Activated CD4-positive, alpha-beta memory T cell treated with anti-CD3 and anti-CD28 coated beads, Interleukin-2, amount 10 ng/mL, durations not matched to agents 7 days and 5 days (primary cell): ENCODE measurements at regions not wholly inside any gene's neighbourhood (a gene's known extent, or its start where the extent isn't known, plus 50 kb on each side); places are given as distances from the start of the nearest gene placed in this dataset.

ENCODE experiments used
- CTCF ChIA-PET: fragments of 350-600 bp; sonication (Branson Sonifier 250); formaldehyde crosslinking; loops from one replicate; lab custom pipeline; 2021; ENCODE audit warnings: antibody characterized with exemption, inconsistent platforms; lab: Charles Lee
- POLR2A ChIA-PET: fragments of 350-600 bp; sonication (Branson Sonifier 250); formaldehyde crosslinking; loops from one replicate; lab custom pipeline; 2021; ENCODE audit warnings: antibody characterized with exemption; lab: Charles Lee
- DNase-seq: peaks from one replicate; pipeline ENCODE4 v3.0.0-alpha.2; 2020
- H3K27ac Mint-ChIP-seq: one replicate; pipeline ENCODE4 v1.8.0; 2021; ENCODE audit warnings: mild to moderate bottlenecking, mixed read lengths
- H3K27me3 Mint-ChIP-seq: one replicate; pipeline ENCODE4 v1.8.0; 2021; ENCODE audit warnings: mixed read lengths
- H3K36me3 Mint-ChIP-seq: one replicate; pipeline ENCODE4 v1.8.0; 2021; ENCODE audit warnings: low read depth, mixed read lengths
- H3K4me1 Mint-ChIP-seq: one replicate; pipeline ENCODE4 v1.8.0; 2021; ENCODE audit warnings: mixed read lengths
- H3K4me3 Mint-ChIP-seq: one replicate; pipeline ENCODE4 v1.8.0; 2021; ENCODE audit warnings: mild to moderate bottlenecking, mixed read lengths
- H3K9me3 Mint-ChIP-seq: one replicate; pipeline ENCODE4 v1.8.0; 2021; ENCODE audit warnings: mixed read lengths

GRCh38 chr12:126667339-126667738 lies 1599.6 kb upstream of the TMEM132C start:
- no peak overlapping the region for H3K4me3 Mint-ChIP-seq
- no peaks in the 10 kb centered on the region for H3K36me3 Mint-ChIP-seq
- DNase-seq = no peak
- no peak overlapping the region for H3K27ac Mint-ChIP-seq
- CTCF ChIA-PET = no interaction called here
- peaks cover 5% of the 10 kb centered on the region for H3K9me3 Mint-ChIP-seq
- POLR2A ChIA-PET = no interaction called here
- no peaks in the 10 kb centered on the region for H3K4me1 Mint-ChIP-seq
- no peaks in the 10 kb centered on the region for H3K27me3 Mint-ChIP-seq

GRCh38 chr12:126668538-126668937 lies 1598.4 kb upstream of the TMEM132C start:
- H3K36me3 Mint-ChIP-seq = no peaks in the 10 kb centered on the region
- no peak overlapping the region for H3K4me3 Mint-ChIP-seq
- H3K27ac Mint-ChIP-seq = no peak overlapping the region
- H3K27me3 Mint-ChIP-seq = no peaks in the 10 kb centered on the region
- ChIA-PET POLR2A (no interaction called here), CTCF (no interaction called here)
- no peaks in the 10 kb centered on the region for H3K4me1 Mint-ChIP-seq
- no peak for DNase-seq
- H3K9me3 Mint-ChIP-seq = no peaks in the 10 kb centered on the region

- no peaks in the 10 kb centered on the region for H3K9me3 Mint-ChIP-seq
- ChIA-PET POLR2A (no interaction called here), CTCF (no interaction called here)
- H3K36me3 Mint-ChIP-seq = no peaks in the 10 kb centered on the region
- H3K27ac Mint-ChIP-seq = no peak overlapping the region
- no peaks in the 10 kb centered on the region for H3K27me3 Mint-ChIP-seq
- H3K4me3 Mint-ChIP-seq = no peak overlapping the region
- no peaks in the 10 kb centered on the region for H3K4me1 Mint-ChIP-seq
- DNase-seq = no peak
Observed at GRCh38 chr12:126668961-126669360, 1598.0 kb upstream of the TMEM132C start.

- no peaks in the 10 kb centered on the region for H3K4me1 Mint-ChIP-seq
- CTCF ChIA-PET = no interaction called here
Observed at GRCh38 chr12:126676434-126676833, 1590.5 kb upstream of the TMEM132C start.

DNA sequence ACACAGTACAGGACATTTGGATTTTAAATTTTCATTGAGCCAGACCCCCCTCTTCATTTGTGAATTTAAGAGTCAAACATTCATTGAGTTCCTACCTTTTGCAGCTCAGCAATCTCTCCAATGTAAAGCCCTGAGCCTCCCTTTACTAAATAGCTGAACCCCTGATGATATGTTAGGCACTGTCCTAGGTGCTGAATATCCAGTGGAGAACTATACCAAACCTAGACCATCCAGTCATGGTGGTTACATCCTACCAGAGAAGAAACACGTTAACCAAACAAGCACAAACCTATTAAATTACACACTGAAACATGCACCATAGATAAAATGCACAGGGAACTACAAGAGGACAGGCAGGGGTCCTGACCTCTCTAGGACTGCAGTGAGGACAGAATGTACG lies 1585.3 kb upstream of the TMEM132C start:
- no peaks in the 10 kb centered on the region for H3K36me3 Mint-ChIP-seq
- H3K4me3 Mint-ChIP-seq = no peak overlapping the region
- CTCF ChIA-PET = no interaction called here
- POLR2A ChIA-PET = no interaction called here
- peaks cover 12% of the 10 kb centered on the region for H3K9me3 Mint-ChIP-seq
- DNase-seq = no peak
- no peak overlapping the region for H3K27ac Mint-ChIP-seq
- H3K27me3 Mint-ChIP-seq = no peaks in the 10 kb centered on the region
- no peaks in the 10 kb centered on the region for H3K4me1 Mint-ChIP-seq

More at GRCh38 chr12:126676434-126676833, 1590.5 kb upstream of the TMEM132C start:
- H3K27me3 Mint-ChIP-seq = no peaks in the 10 kb centered on the region
- POLR2A ChIA-PET = no interaction called here
- H3K36me3 Mint-ChIP-seq = no peaks in the 10 kb centered on the region
- DNase-seq = no peak
- H3K27ac Mint-ChIP-seq = no peak overlapping the region
- no peak overlapping the region for H3K4me3 Mint-ChIP-seq
- H3K9me3 Mint-ChIP-seq = peaks cover 5% of the 10 kb centered on the region

DNA sequence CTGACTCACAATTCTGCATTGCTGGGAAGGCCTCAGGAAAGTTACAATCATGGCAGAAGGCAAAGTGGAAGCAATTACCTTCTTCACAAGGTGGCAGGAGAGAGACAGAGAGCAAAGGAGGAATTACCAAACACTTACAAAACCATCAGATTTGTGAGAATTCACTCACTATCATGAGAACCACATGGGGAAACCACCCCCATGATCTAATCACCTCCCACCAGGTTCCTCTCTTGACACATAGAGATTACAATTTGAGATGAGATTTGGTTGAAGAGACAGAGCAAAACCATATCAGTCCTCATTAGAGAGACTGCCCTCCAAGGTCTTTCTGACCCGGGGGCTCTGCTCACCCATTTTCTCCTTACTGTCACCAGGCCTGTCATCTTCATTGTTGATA lies 1582.3 kb upstream of the TMEM132C start:
- Mint-ChIP-seq H3K9me3 (peaks cover 8% of the 10 kb centered on the region), H3K27me3 (no peaks in the 10 kb centered on the region), H3K27ac (no peak overlapping the region), H3K4me1 (no peaks in the 10 kb centered on the region), H3K4me3 (no peak overlapping the region), H3K36me3 (no peaks in the 10 kb centered on the region)
- CTCF ChIA-PET = no interaction called here
- DNase-seq = no peak
- POLR2A ChIA-PET = no interaction called here

- no peak overlapping the region for H3K4me3 Mint-ChIP-seq
- no peaks in the 10 kb centered on the region for H3K27me3 Mint-ChIP-seq
- H3K36me3 Mint-ChIP-seq = no peaks in the 10 kb centered on the region
- no peaks in the 10 kb centered on the region for H3K4me1 Mint-ChIP-seq
- peaks cover 6% of the 10 kb centered on the region for H3K9me3 Mint-ChIP-seq
- ChIA-PET POLR2A (no interaction called here), CTCF (no interaction called here)
- no peak overlapping the region for H3K27ac Mint-ChIP-seq
- no peak for DNase-seq
Observed at GRCh38 chr12:126685636-126686035, 1581.3 kb upstream of the TMEM132C start.

GRCh38 chr12:126688556-126688955 lies 1578.4 kb upstream of the TMEM132C start:
- Mint-ChIP-seq H3K4me3 (no peak overlapping the region), H3K9me3 (peaks cover 6% of the 10 kb centered on the region), H3K27me3 (no peaks in the 10 kb centered on the region), H3K27ac (no peak overlapping the region), H3K36me3 (no peaks in the 10 kb centered on the region), H3K4me1 (no peaks in the 10 kb centered on the region)
- ChIA-PET POLR2A (no interaction called here), CTCF (no interaction called here)
- DNase-seq = no peak

GRCh38 chr12:126700096-126700495 lies 1566.9 kb upstream of the TMEM132C start:
- CTCF ChIA-PET = no interaction called here
- no peak overlapping the region for H3K4me3 Mint-ChIP-seq

DNA sequence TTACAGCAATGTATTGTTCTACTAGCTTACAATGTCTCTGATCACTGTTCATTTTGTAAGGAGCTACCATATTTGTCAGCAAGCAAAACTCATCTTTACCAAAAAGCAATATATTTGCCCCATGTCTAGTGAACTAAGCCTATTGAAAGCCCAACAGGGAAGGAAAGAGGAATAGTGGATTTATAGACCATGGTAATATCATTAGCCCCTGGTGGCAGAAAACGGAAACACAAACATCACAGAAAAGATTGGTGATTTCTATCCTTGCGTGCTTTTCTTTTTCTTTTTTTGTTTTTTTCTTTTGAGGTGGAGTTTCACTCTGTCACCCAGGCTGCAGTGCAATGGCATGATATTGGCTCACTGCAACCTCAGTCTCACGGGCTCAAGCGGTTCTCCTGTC lies 1562.4 kb upstream of the TMEM132C start:
- DNase-seq = no peak
- ChIA-PET CTCF (interaction anchor here (0.7 kb wide), 1 partner anchor 41 kb away, joined by 3 read pairs; no protein-coding TSS in a partner anchor), POLR2A (no interaction called here)
- H3K36me3 Mint-ChIP-seq = no peaks in the 10 kb centered on the region
- H3K4me1 Mint-ChIP-seq = peaks cover 1% of the 10 kb centered on the region
- H3K9me3 Mint-ChIP-seq = no peaks in the 10 kb centered on the region
- H3K27me3 Mint-ChIP-seq = no peaks in the 10 kb centered on the region
- no peak overlapping the region for H3K27ac Mint-ChIP-seq
- H3K4me3 Mint-ChIP-seq = no peak overlapping the region

More at GRCh38 chr12:126700096-126700495, 1566.9 kb upstream of the TMEM132C start:
- H3K4me1 Mint-ChIP-seq = no peaks in the 10 kb centered on the region
- H3K27ac Mint-ChIP-seq = no peak overlapping the region
- no peaks in the 10 kb centered on the region for H3K36me3 Mint-ChIP-seq
- no peak for DNase-seq
- H3K27me3 Mint-ChIP-seq = no peaks in the 10 kb centered on the region
- POLR2A ChIA-PET = no interaction called here
- peaks cover 7% of the 10 kb centered on the region for H3K9me3 Mint-ChIP-seq

DNA sequence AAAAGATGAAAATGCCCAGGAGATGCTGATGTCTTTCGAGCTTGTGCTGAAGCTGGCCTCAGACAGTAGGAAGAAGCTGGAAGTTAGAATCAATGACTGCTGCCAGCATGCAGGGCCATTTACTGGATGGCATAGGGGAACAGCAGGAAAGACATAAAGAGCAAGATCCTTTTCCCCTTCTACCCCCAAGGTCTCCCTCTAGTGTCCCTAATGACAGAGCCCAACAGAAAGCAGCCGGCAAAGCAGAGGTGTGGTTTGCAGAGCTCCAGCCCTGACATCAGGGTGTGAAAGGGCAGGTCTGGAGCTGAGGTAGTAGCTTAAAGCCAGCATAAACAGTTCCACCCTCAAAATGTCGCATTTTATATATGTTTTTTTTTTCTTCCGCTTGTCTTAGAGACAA lies 1560.7 kb upstream of the TMEM132C start:
- Mint-ChIP-seq H3K36me3 (no peaks in the 10 kb centered on the region), H3K4me3 (no peak overlapping the region), H3K27me3 (no peaks in the 10 kb centered on the region), H3K27ac (no peak overlapping the region), H3K9me3 (no peaks in the 10 kb centered on the region), H3K4me1 (peaks cover 1% of the 10 kb centered on the region)
- POLR2A ChIA-PET = no interaction called here
- no peak for DNase-seq
- CTCF ChIA-PET = interaction anchor here (1.0 kb wide), 1 partner anchor 41 kb away, joined by 3 read pairs; no protein-coding TSS in a partner anchor

- Mint-ChIP-seq H3K4me3 (no peak overlapping the region), H3K27ac (no peak overlapping the region)
Observed at GRCh38 chr12:126708492-126708896, 1558.5 kb upstream of the TMEM132C start.

DNA sequence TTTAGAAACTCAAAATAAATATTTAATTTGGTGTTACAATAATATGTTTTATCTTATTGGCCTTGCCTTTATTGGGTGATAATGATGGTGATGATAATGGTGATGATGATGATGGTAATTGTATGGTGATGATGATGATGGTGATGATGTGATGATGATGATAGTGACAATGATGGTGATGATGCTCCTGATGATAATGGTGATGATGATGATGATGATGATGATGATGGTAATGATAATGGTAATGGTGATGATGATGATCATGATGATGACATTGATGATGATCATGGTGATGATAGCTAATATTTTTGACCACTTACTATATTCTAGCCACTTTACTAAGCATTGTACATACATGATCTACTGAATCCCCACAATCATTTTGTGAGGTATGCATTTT lies 1548.6 kb upstream of the TMEM132C start:
- no peaks in the 10 kb centered on the region for H3K4me1 Mint-ChIP-seq
- ChIA-PET POLR2A (no interaction called here), CTCF (no interaction called here)
- H3K27ac Mint-ChIP-seq = no peak overlapping the region
- H3K9me3 Mint-ChIP-seq = peaks cover 15% of the 10 kb centered on the region
- DNase-seq = no peak
- H3K27me3 Mint-ChIP-seq = no peaks in the 10 kb centered on the region
- H3K4me3 Mint-ChIP-seq = no peak overlapping the region
- H3K36me3 Mint-ChIP-seq = peaks cover 3% of the 10 kb centered on the region

More at GRCh38 chr12:126708492-126708896, 1558.5 kb upstream of the TMEM132C start:
- ChIA-PET POLR2A (no interaction called here), CTCF (no interaction called here)
- Mint-ChIP-seq H3K27me3 (no peaks in the 10 kb centered on the region), H3K9me3 (peaks cover 3% of the 10 kb centered on the region), H3K4me1 (peaks cover 1% of the 10 kb centered on the region), H3K36me3 (no peaks in the 10 kb centered on the region)
- no peak for DNase-seq

- POLR2A ChIA-PET = no interaction called here
- H3K9me3 Mint-ChIP-seq = peaks cover 21% of the 10 kb centered on the region
- no peaks in the 10 kb centered on the region for H3K27me3 Mint-ChIP-seq
- no peak for DNase-seq
- H3K4me3 Mint-ChIP-seq = no peak overlapping the region
- CTCF ChIA-PET = no interaction called here
- no peak overlapping the region for H3K27ac Mint-ChIP-seq
- H3K4me1 Mint-ChIP-seq = no peaks in the 10 kb centered on the region
- peaks cover 3% of the 10 kb centered on the region for H3K36me3 Mint-ChIP-seq
Observed at GRCh38 chr12:126719912-126720705, 1546.9 kb upstream of the TMEM132C start.
